Spleen (tissue), 7 donors: ENCODE measurements at regions not wholly inside any gene's neighbourhood (a gene's known extent, or its start where the extent isn't known, plus 50 kb on each side); places are given as distances from the start of the nearest gene placed in this dataset.

ENCODE experiments used
- POLR2A ChIP-seq, 3 donors: fragments of 450-650 bp; IDR thresholded peaks; one replicate each; pipeline ENCODE4 v1.5.1; 2017; ENCODE audit warnings: antibody characterized with exemption in 3 of 3, mild to moderate bottlenecking in 1 of 3
- TF ChIP-seq, protein P1 (sequence below), 11 experiments: fragments of 200-600 bp in 7 of 11; fragments of 450-650 bp in 4 of 11; sonication (generic) in 4 of 11; IDR thresholded peaks in 8 of 11; conservative IDR thresholded peaks in 3 of 11; 1 replicate in 7 of 11; 2 replicates in 4 of 11; pipeline versions ENCODE4 v1.4.0 to v1.8.0; 2016 to 2021; ENCODE audit warnings: antibody characterized with exemption in 11 of 11, inconsistent platforms in 4 of 11, mild to moderate bottlenecking in 1 of 11
- donor health status: DM: no; HTN: no; CAD: no; lungs with moderate emphysema.
- donor health status: DM: no; HTN: no; CAD: no.
- donor health status: DM: no; HTN: no; CAD: no.

GRCh38 chr5:6039111-6039510 lies 339.2 kb downstream of the MED10 start:
- TF ChIP-seq, protein P1, sequence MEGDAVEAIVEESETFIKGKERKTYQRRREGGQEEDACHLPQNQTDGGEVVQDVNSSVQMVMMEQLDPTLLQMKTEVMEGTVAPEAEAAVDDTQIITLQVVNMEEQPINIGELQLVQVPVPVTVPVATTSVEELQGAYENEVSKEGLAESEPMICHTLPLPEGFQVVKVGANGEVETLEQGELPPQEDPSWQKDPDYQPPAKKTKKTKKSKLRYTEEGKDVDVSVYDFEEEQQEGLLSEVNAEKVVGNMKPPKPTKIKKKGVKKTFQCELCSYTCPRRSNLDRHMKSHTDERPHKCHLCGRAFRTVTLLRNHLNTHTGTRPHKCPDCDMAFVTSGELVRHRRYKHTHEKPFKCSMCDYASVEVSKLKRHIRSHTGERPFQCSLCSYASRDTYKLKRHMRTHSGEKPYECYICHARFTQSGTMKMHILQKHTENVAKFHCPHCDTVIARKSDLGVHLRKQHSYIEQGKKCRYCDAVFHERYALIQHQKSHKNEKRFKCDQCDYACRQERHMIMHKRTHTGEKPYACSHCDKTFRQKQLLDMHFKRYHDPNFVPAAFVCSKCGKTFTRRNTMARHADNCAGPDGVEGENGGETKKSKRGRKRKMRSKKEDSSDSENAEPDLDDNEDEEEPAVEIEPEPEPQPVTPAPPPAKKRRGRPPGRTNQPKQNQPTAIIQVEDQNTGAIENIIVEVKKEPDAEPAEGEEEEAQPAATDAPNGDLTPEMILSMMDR (IDR thresholded peaks at IDR 0.05 in 8 of 11, conservative IDR thresholded peaks at IDR 0.05 in 3 of 11), result no peak
- no peak for TF ChIP-seq POLR2A (IDR thresholded peaks at IDR 0.05)
